ENCODE measurements at regions not wholly inside any gene's neighbourhood (a gene's known extent, or its start where the extent isn't known, plus 50 kb on each side); places are given as distances from the start of the nearest gene placed in this dataset.

- intact Hi-C loops (cut with DNase I): no loop called here
- Histone ChIP-seq H3K27ac (no peak overlapping the region), H3K4me3 (no peak overlapping the region), H3K4me1 (no peaks in the 10 kb centered on the region), H3K27me3 (no peaks in the 10 kb centered on the region), H3K9me3 (no peaks in the 10 kb centered on the region), H3K36me3 (replicated peaks in 1 of 2; ENCODE audit: insufficient read depth in 1 of 2, low read depth in 2 of 2) (no peaks in the 10 kb centered on the region)
- 65 to 80% methylated on average over 3 of the region's 3 CpGs for WGBS, 2 donors
- DNase-seq: peak in 1 of 4 donors; percentile 9
- ATAC-seq: peak; percentile 35
- TF ChIP-seq POLR2A (IDR thresholded peaks at IDR 0.05) (no peak), CTCF (IDR thresholded peaks at IDR 0.05) (no peak)
These were observed 315.7 kb downstream of the SLC16A7 start for GRCh38 chr12:59911516-59911915.

GRCh38 chr12:59916988-59917387 is 321.2 kb downstream of the SLC16A7 start:
- peaks cover 4% of the 10 kb centered on the region for H3K4me1 ChIP-seq
- H3K4me3 ChIP-seq: no peak overlapping the region
- ATAC-seq: no peak
- no peaks in the 10 kb centered on the region for H3K27me3 ChIP-seq
- no peaks in the 10 kb centered on the region for H3K36me3 ChIP-seq (replicated peaks in 1 of 2; ENCODE audit: insufficient read depth in 1 of 2, low read depth in 2 of 2)
- H3K27ac ChIP-seq: no peak overlapping the region
- no peak for TF ChIP-seq CTCF (IDR thresholded peaks at IDR 0.05)
- no peak for TF ChIP-seq POLR2A (IDR thresholded peaks at IDR 0.05)
- H3K9me3 ChIP-seq: no peaks in the 10 kb centered on the region
- no peak for DNase-seq
- intact Hi-C loops (cut with DNase I): no loop called here

- no peak for DNase-seq
- no peak for TF ChIP-seq POLR2A (IDR thresholded peaks at IDR 0.05)
- no peak for TF ChIP-seq CTCF (IDR thresholded peaks at IDR 0.05)
- no peak overlapping the region for H3K4me3 ChIP-seq
- intact Hi-C loops (cut with DNase I): no loop called here
- 83% methylated on average over 1 of the region's 1 CpG for WGBS, 2 donors
- H3K36me3 ChIP-seq (replicated peaks in 1 of 2; ENCODE audit: insufficient read depth in 1 of 2, low read depth in 2 of 2): no peaks in the 10 kb centered on the region
- H3K4me1 ChIP-seq: peaks cover 14% of the 10 kb centered on the region
- H3K27me3 ChIP-seq: no peaks in the 10 kb centered on the region
- no peak for ATAC-seq
- no peak overlapping the region for H3K27ac ChIP-seq
- H3K9me3 ChIP-seq: no peaks in the 10 kb centered on the region
These were observed 331.2 kb downstream of the SLC16A7 start for GRCh38 chr12:59927032-59927431.

- 25 to 40% methylated on average over 1 of the region's 1 CpG for WGBS, 2 donors
- intact Hi-C loops (cut with DNase I): no loop called here
- Histone ChIP-seq H3K27me3 (no peaks in the 10 kb centered on the region), H3K4me3 (no peak overlapping the region), H3K9me3 (no peaks in the 10 kb centered on the region), H3K36me3 (replicated peaks in 1 of 2; ENCODE audit: insufficient read depth in 1 of 2, low read depth in 2 of 2) (no peaks in the 10 kb centered on the region), H3K27ac (peak overlapping the region in 3 of 4 donors; percentile 22 to 54 (median 37)), H3K4me1 (peaks cover 14% of the 10 kb centered on the region)
- ATAC-seq: peak; percentile 95
- DNase-seq: peak; percentile 70 to 89 (median 82)
- no peak for TF ChIP-seq CTCF (IDR thresholded peaks at IDR 0.05)
- no peak for TF ChIP-seq POLR2A (IDR thresholded peaks at IDR 0.05)
These were observed 332.6 kb downstream of the SLC16A7 start for GRCh38 chr12:59928416-59928815.

- TF ChIP-seq CTCF (IDR thresholded peaks at IDR 0.05) (no peak), POLR2A (IDR thresholded peaks at IDR 0.05) (no peak)
- Histone ChIP-seq H3K4me3 (no peak overlapping the region), H3K9me3 (no peaks in the 10 kb centered on the region), H3K4me1 (peaks cover 14% of the 10 kb centered on the region), H3K27me3 (no peaks in the 10 kb centered on the region), H3K36me3 (replicated peaks in 1 of 2; ENCODE audit: insufficient read depth in 1 of 2, low read depth in 2 of 2) (no peaks in the 10 kb centered on the region), H3K27ac (no peak overlapping the region)
- ATAC-seq: no peak
- 90 to 93% methylated on average over 2 of the region's 2 CpGs for WGBS, 2 donors
- intact Hi-C loops (cut with DNase I): no loop called here
- DNase-seq: peak in 1 of 4 donors; percentile 20
These were observed 333.3 kb downstream of the SLC16A7 start for GRCh38 chr12:59929110-59929509.
